ENCODE measurements at regions not wholly inside any gene's neighbourhood (a gene's known extent, or its start where the extent isn't known, plus 50 kb on each side); places are given as distances from the start of the nearest gene placed in this dataset.

DNA sequence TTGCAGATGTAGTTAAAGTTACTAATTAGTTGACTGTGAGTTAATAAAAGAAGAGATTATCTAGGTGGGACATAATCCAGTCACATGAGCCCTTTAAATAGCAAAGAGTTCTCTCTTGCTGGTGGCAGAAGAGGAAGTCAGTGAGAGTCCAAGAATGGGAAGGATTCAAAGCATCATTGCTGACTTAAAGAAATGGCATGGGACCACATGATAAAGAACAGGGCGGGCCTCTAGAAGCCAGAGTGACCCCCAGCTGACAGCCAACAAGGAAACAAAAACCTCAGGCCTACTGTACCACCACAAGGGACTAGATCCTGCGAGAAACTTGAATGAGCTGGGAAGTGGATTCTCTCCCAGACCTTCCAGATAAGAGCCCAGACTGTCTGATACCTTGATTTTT, 447.2 kb upstream of the CCDC54 start:
- Histone ChIP-seq H3K4me1 (ENCODE audit: insufficient read depth, low read length, poor library complexity, severe bottlenecking) (peaks cover 27% of the 10 kb centered on the region), H4K20me1 (ENCODE audit: insufficient read depth, low read length, poor library complexity, severe bottlenecking) (no peaks in the 10 kb centered on the region), H3F3A (ENCODE audit: low read depth) (no peaks in the 10 kb centered on the region), H3K9ac (ENCODE audit: low read depth, low read length, poor library complexity, severe bottlenecking) (no peak overlapping the region), H3K4me3 (ENCODE audit: low read length, poor library complexity, severe bottlenecking) (no peak overlapping the region), H3K4me2 (ENCODE audit: low read depth, low read length, poor library complexity, severe bottlenecking) (no peak overlapping the region), H3K36me3 (ENCODE audit: insufficient read depth, low read length) (no peaks in the 10 kb centered on the region), H3K27me3 (ENCODE audit: insufficient read depth, low read length, poor library complexity, severe bottlenecking) (no peaks in the 10 kb centered on the region), H3K9me2 (replicated peaks; ENCODE audit: low read depth, low read length) (no peaks in the 10 kb centered on the region), H3K79me2 (ENCODE audit: insufficient read depth, low read length) (no peaks in the 10 kb centered on the region), H3K9me3 (ENCODE audit: insufficient read depth, low read depth, low read length) (peaks cover 10% of the 10 kb centered on the region), H2AFZ (ENCODE audit: low read length) (no peak overlapping the region)
- TF ChIP-seq, protein P1, sequence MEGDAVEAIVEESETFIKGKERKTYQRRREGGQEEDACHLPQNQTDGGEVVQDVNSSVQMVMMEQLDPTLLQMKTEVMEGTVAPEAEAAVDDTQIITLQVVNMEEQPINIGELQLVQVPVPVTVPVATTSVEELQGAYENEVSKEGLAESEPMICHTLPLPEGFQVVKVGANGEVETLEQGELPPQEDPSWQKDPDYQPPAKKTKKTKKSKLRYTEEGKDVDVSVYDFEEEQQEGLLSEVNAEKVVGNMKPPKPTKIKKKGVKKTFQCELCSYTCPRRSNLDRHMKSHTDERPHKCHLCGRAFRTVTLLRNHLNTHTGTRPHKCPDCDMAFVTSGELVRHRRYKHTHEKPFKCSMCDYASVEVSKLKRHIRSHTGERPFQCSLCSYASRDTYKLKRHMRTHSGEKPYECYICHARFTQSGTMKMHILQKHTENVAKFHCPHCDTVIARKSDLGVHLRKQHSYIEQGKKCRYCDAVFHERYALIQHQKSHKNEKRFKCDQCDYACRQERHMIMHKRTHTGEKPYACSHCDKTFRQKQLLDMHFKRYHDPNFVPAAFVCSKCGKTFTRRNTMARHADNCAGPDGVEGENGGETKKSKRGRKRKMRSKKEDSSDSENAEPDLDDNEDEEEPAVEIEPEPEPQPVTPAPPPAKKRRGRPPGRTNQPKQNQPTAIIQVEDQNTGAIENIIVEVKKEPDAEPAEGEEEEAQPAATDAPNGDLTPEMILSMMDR (conservative IDR thresholded peaks at IDR 0.05; ENCODE audit: low read length): no peak
- TF ChIP-seq EZH2phosphoT487 (IDR thresholded peaks at IDR 0.05; ENCODE audit: borderline replicate concordance): no peak

DNA sequence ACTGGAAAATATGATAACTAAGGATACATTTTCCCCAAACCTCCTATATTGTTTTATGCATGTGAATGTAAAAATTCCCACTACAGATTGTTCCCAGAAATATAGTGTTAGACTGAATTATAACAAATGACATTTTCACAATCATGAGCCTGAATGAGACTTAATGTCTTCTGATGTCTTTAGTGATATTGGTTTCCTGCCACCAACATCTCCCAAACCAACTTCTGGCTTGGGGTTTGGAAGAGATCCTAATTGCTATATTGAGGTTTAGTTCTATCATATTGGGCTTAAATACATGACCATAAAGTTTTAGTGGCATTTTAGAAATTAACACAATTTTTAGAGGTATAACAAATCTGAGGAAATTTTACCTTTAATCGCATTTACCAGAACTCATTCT, 445.3 kb upstream of the CCDC54 start:
- H2AFZ ChIP-seq (ENCODE audit: low read length): no peak overlapping the region
- H3K4me1 ChIP-seq (ENCODE audit: insufficient read depth, low read length, poor library complexity, severe bottlenecking): peaks cover 44% of the 10 kb centered on the region
- no peak overlapping the region for H3K4me3 ChIP-seq (ENCODE audit: low read length, poor library complexity, severe bottlenecking)
- H3F3A ChIP-seq (ENCODE audit: low read depth): no peaks in the 10 kb centered on the region
- peak overlapping the region; percentile 10 for H3K4me2 ChIP-seq (ENCODE audit: low read depth, low read length, poor library complexity, severe bottlenecking)
- H3K79me2 ChIP-seq (ENCODE audit: insufficient read depth, low read length): no peaks in the 10 kb centered on the region
- no peak overlapping the region for H3K9ac ChIP-seq (ENCODE audit: low read depth, low read length, poor library complexity, severe bottlenecking)
- H3K9me2 ChIP-seq (replicated peaks; ENCODE audit: low read depth, low read length): no peaks in the 10 kb centered on the region
- H3K27me3 ChIP-seq (ENCODE audit: insufficient read depth, low read length, poor library complexity, severe bottlenecking): no peaks in the 10 kb centered on the region
- TF ChIP-seq, protein P1 (conservative IDR thresholded peaks at IDR 0.05; ENCODE audit: low read length): no peak
- TF ChIP-seq EZH2phosphoT487 (IDR thresholded peaks at IDR 0.05; ENCODE audit: borderline replicate concordance): peak; percentile 52; the same call in 1 of the 2 replicates
- H3K36me3 ChIP-seq (ENCODE audit: insufficient read depth, low read length): no peaks in the 10 kb centered on the region
- no peaks in the 10 kb centered on the region for H4K20me1 ChIP-seq (ENCODE audit: insufficient read depth, low read length, poor library complexity, severe bottlenecking)
- H3K9me3 ChIP-seq (ENCODE audit: insufficient read depth, low read depth, low read length): peaks cover 10% of the 10 kb centered on the region

DNA sequence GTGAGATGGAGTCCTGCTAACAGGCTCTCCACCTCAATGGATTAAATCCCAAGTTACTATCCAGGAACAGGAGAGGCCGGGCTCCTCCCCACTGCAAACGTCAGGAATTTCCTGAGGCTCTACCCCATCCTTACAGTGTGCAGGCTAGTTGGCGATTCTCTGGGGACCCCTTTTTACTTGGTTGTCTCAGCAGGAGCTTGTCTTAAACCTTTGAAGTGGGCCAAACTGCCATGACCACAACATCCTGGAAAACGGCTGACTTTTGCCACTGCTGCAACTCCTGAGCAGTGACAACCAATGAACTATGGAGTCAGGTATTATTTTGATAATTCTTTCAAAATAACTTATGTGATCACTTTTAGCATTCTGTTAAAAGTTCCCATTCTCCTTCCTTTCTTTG, 440.9 kb upstream of the CCDC54 start:
- H3K9me3 ChIP-seq (ENCODE audit: insufficient read depth, low read depth, low read length): peaks cover 10% of the 10 kb centered on the region
- H3K4me2 ChIP-seq (ENCODE audit: low read depth, low read length, poor library complexity, severe bottlenecking): peak overlapping the region; percentile 69
- no peak overlapping the region for H2AFZ ChIP-seq (ENCODE audit: low read length)
- no peaks in the 10 kb centered on the region for H3K27me3 ChIP-seq (ENCODE audit: insufficient read depth, low read length, poor library complexity, severe bottlenecking)
- no peaks in the 10 kb centered on the region for H3F3A ChIP-seq (ENCODE audit: low read depth)
- no peaks in the 10 kb centered on the region for H3K9me2 ChIP-seq (replicated peaks; ENCODE audit: low read depth, low read length)
- H3K36me3 ChIP-seq (ENCODE audit: insufficient read depth, low read length): no peaks in the 10 kb centered on the region
- H3K79me2 ChIP-seq (ENCODE audit: insufficient read depth, low read length): no peaks in the 10 kb centered on the region
- peak overlapping the region; percentile 59 for H3K4me3 ChIP-seq (ENCODE audit: low read length, poor library complexity, severe bottlenecking)
- H4K20me1 ChIP-seq (ENCODE audit: insufficient read depth, low read length, poor library complexity, severe bottlenecking): no peaks in the 10 kb centered on the region
- H3K4me1 ChIP-seq (ENCODE audit: insufficient read depth, low read length, poor library complexity, severe bottlenecking): peaks cover 50% of the 10 kb centered on the region
- TF ChIP-seq, protein P1 (conservative IDR thresholded peaks at IDR 0.05; ENCODE audit: low read length): no peak
- TF ChIP-seq EZH2phosphoT487 (IDR thresholded peaks at IDR 0.05; ENCODE audit: borderline replicate concordance): no peak
- peak overlapping the region; percentile 79 for H3K9ac ChIP-seq (ENCODE audit: low read depth, low read length, poor library complexity, severe bottlenecking)
